Panc1 (cell line): ENCODE measurements at regions not wholly inside any gene's neighbourhood (a gene's known extent, or its start where the extent isn't known, plus 50 kb on each side); places are given as distances from the start of the nearest gene placed in this dataset.

Source experiments
- ATAC-seq: fragments of 200-7000 bp; cut with Tn5 transposase; 2 replicates; pipeline ENCODE4 v1.9.1; 2020; ENCODE audit warnings: mild to moderate bottlenecking, moderate library complexity
- BruUV-seq: library from RNA; stranded (reverse); fragments of 400-500 nt; replicated peaks from 2 replicates; lab custom pipeline; 2021; lab: Mats Ljungman, UMichigan
- CTCF ChIA-PET: fragments of 300-600 bp; sonication (Branson Sonifier 250); formaldehyde crosslinking; loops from one replicate; lab custom pipeline; 2022; ENCODE audit warnings: antibody characterized with exemption; lab: Charles Lee
- POLR2A ChIA-PET: fragments of 300-600 bp; sonication (Branson Sonifier 250); formaldehyde crosslinking; loops from one replicate; lab custom pipeline; 2022; ENCODE audit warnings: antibody characterized with exemption; lab: Charles Lee
- DNase-seq: peaks from one replicate; pipeline ENCODE4 v3.0.0-alpha.2; 2010; ENCODE audit warnings: low read depth, low spot score
- H3K27ac ChIP-seq: 2 replicates; pipeline ENCODE4 v1.5.1; 2011; ENCODE audit warnings: mild to moderate bottlenecking, low read length, inconsistent platforms
- H3K27me3 ChIP-seq: fragments of 200-500 bp; sonication (Bioruptor generic); 2 replicates; pipeline ENCODE4 v1.6.0; 2014; ENCODE audit warnings: low read length, inconsistent platforms; ENCODE audit not compliant: control insufficient read depth, insufficient read depth
- H3K36me3 ChIP-seq: fragments of 200-500 bp; sonication (Bioruptor generic); 2 replicates; pipeline ENCODE4 v1.5.1; 2014; ENCODE audit warnings: inconsistent platforms, mild to moderate bottlenecking, low read length, moderate library complexity; ENCODE audit not compliant: control insufficient read depth, insufficient read depth
- H3K4me1 ChIP-seq: 2 replicates; pipeline ENCODE4 v1.5.1; 2011; ENCODE audit warnings: inconsistent platforms, mild to moderate bottlenecking, low read length, moderate library complexity; ENCODE audit not compliant: control insufficient read depth, insufficient read depth
- H3K4me3 ChIP-seq, 2 experiments: 2 replicates each; pipeline ENCODE4 v1.5.1; 2011 to 2012; ENCODE audit warnings: low read depth in 2 of 2, low read length in 2 of 2, mild to moderate bottlenecking in 2 of 2, inconsistent platforms in 1 of 2, moderate library complexity in 1 of 2
- H3K9me3 ChIP-seq: fragments of 200-500 bp; sonication (Bioruptor generic); 2 replicates; pipeline ENCODE4 v1.5.1; 2014; ENCODE audit warnings: low read depth, mild to moderate bottlenecking, inconsistent platforms, low read length, moderate library complexity; ENCODE audit not compliant: control insufficient read depth, insufficient read depth
- POLR2AphosphoS5 ChIP-seq: IDR thresholded peaks from 2 replicates; pipeline ENCODE4 v1.6.1; 2012; ENCODE audit warnings: mild to moderate bottlenecking, low read depth, low read length, moderate library complexity
- SIN3A ChIP-seq: IDR thresholded peaks from 2 replicates; pipeline ENCODE4 v1.6.1; 2012; ENCODE audit warnings: low read depth, mild to moderate bottlenecking, low read length, moderate library complexity, borderline replicate concordance; ENCODE audit not compliant: insufficient read depth
- TCF7L2 ChIP-seq: IDR thresholded peaks from 2 replicates; pipeline ENCODE4 v1.6.1; 2011; ENCODE audit warnings: mild to moderate bottlenecking, low read depth, low read length, inconsistent platforms
- in situ Hi-C: cut with HindIII; loops from 2 replicates; pipeline ENCODE4 v1.10.0; 2016; ENCODE audit warnings: low sequenced_read_pairs, low pct_unique_long_range_greater_than_20kb
- intact Hi-C: fragments of 100-400 bp; cut with micrococcal nuclease; formaldehyde crosslinking; loops from one replicate; pipeline ENCODE4 v1.10.0; 2022; ENCODE audit not compliant: unreplicated experiment
- TF ChIP-seq, protein P1 (sequence below), 2 experiments: IDR thresholded peaks; 2 replicates each; pipeline ENCODE4 v1.6.1; 2011 to 2012; ENCODE audit warnings: low read depth in 2 of 2, control low read depth in 1 of 2, low read length in 1 of 2, mild to moderate bottlenecking in 1 of 2, moderate library complexity in 1 of 2; ENCODE audit not compliant: insufficient read depth in 1 of 2
- TF ChIP-seq, protein P2 (sequence below): fragments of 450-650 bp; IDR thresholded peaks from 2 replicates; pipeline ENCODE4 v1.5.1; 2017; ENCODE audit warnings: mild to moderate bottlenecking

DNA sequence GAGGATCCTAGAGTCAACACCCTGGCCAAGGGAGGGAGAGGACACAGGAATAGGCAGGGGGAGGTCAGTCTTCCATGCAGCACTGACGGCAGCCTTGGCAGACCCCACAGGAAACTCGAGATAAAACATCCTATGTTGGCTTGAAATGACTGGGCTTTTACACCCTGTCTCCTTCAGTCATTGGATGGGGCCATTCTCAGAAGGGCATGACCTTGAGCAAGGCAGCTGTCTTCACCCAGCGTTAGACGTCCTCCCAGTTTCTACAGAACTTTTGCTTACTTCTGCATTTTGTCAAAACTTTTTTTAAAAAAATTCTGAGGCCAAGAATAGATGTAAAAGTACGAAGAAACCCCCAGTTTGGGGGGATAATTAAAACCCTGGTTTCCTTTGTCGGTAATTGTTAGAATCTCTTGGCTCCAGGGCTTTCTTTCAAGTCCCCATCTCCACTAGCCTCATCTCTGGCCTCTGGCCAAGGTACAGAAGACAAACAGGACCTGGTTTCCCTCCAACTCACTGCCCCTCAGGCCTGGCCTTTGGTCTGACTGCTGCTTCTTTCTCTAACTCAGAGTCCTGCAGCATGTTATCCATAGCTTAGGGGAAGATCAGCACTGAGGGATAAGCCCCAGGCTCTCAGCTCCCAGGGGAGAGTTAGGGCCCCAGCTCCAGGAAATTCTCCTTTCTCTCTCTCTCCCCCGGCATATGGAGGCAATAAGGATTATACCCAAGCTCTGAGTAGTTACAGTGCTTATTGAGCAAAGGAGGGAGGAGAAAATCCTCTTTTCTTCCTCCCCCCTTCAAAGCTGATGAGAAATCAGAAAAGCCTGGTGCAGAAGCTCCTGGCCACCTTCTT, 51.6 kb upstream of the KCND3 start:
- DNase-seq (no peak), ATAC-seq (no peak)
- TF ChIP-seq POLR2AphosphoS5 (no peak), SIN3A (no peak)
- TF ChIP-seq, protein P1, sequence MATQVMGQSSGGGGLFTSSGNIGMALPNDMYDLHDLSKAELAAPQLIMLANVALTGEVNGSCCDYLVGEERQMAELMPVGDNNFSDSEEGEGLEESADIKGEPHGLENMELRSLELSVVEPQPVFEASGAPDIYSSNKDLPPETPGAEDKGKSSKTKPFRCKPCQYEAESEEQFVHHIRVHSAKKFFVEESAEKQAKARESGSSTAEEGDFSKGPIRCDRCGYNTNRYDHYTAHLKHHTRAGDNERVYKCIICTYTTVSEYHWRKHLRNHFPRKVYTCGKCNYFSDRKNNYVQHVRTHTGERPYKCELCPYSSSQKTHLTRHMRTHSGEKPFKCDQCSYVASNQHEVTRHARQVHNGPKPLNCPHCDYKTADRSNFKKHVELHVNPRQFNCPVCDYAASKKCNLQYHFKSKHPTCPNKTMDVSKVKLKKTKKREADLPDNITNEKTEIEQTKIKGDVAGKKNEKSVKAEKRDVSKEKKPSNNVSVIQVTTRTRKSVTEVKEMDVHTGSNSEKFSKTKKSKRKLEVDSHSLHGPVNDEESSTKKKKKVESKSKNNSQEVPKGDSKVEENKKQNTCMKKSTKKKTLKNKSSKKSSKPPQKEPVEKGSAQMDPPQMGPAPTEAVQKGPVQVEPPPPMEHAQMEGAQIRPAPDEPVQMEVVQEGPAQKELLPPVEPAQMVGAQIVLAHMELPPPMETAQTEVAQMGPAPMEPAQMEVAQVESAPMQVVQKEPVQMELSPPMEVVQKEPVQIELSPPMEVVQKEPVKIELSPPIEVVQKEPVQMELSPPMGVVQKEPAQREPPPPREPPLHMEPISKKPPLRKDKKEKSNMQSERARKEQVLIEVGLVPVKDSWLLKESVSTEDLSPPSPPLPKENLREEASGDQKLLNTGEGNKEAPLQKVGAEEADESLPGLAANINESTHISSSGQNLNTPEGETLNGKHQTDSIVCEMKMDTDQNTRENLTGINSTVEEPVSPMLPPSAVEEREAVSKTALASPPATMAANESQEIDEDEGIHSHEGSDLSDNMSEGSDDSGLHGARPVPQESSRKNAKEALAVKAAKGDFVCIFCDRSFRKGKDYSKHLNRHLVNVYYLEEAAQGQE (IDR thresholded peaks at IDR 0.05; ENCODE audit: insufficient read depth in 1 of 2, low read depth in 2 of 2, low read length in 1 of 2): no peak
- TF ChIP-seq, protein P2, sequence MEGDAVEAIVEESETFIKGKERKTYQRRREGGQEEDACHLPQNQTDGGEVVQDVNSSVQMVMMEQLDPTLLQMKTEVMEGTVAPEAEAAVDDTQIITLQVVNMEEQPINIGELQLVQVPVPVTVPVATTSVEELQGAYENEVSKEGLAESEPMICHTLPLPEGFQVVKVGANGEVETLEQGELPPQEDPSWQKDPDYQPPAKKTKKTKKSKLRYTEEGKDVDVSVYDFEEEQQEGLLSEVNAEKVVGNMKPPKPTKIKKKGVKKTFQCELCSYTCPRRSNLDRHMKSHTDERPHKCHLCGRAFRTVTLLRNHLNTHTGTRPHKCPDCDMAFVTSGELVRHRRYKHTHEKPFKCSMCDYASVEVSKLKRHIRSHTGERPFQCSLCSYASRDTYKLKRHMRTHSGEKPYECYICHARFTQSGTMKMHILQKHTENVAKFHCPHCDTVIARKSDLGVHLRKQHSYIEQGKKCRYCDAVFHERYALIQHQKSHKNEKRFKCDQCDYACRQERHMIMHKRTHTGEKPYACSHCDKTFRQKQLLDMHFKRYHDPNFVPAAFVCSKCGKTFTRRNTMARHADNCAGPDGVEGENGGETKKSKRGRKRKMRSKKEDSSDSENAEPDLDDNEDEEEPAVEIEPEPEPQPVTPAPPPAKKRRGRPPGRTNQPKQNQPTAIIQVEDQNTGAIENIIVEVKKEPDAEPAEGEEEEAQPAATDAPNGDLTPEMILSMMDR: no peak
- ChIA-PET POLR2A (no interaction called here), CTCF (no interaction called here)
- intact Hi-C loops (no loop called here), in situ Hi-C loops (no loop called here)
- BruUV-seq: no TSS peak
- H3K27me3 ChIP-seq: peaks cover 2% of the 10 kb centered on the region; the same call in 1 of the 2 replicates
- H3K9me3 ChIP-seq: no peaks in the 10 kb centered on the region
- H3K27ac ChIP-seq: no peak overlapping the region
- no peak overlapping the region for H3K4me3 ChIP-seq
- H3K4me1 ChIP-seq: no peaks in the 10 kb centered on the region
- no peaks in the 10 kb centered on the region for H3K36me3 ChIP-seq

DNA sequence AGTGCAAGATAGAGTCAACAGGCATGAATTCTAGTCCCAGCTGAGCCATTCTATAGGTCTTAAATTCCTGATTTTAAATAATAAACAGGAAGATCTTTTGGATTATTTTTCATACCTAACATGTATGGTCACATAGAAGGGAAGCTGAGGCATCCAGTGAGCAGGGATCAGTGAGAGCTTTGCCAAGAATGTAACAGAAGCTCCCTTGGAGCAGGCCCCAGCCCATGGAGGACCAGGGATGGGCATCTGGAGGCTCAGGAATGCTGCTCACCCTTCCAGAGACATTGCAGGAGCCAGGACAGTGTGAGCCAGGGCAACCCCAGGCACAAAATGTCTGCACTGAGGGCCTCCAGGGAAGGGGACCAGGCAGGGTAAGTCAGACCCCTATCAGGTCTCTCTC, 54.4 kb upstream of the KCND3 start:
- POLR2A ChIA-PET: no interaction called here
- Histone ChIP-seq H3K27ac (no peak overlapping the region), H3K4me1 (no peaks in the 10 kb centered on the region), H3K36me3 (no peaks in the 10 kb centered on the region), H3K27me3 (peaks cover 2% of the 10 kb centered on the region; the same call in 1 of the 2 replicates), H3K9me3 (no peaks in the 10 kb centered on the region), H3K4me3 (no peak overlapping the region)
- CTCF ChIA-PET: no interaction called here
- intact Hi-C loops (no loop called here), in situ Hi-C loops (no loop called here)
- DNase-seq: no peak
- TF ChIP-seq SIN3A (no peak), TCF7L2 (no peak), POLR2AphosphoS5 (no peak)
- TF ChIP-seq, protein P1 (IDR thresholded peaks at IDR 0.05; ENCODE audit: insufficient read depth in 1 of 2, low read depth in 2 of 2, low read length in 1 of 2): no peak
- TF ChIP-seq, protein P2: no peak
- no TSS peak for BruUV-seq
- no peak for ATAC-seq
